Left lung (tissue), 4 donors: ENCODE measurements at regions not wholly inside any gene's neighbourhood (a gene's known extent, or its start where the extent isn't known, plus 50 kb on each side); places are given as distances from the start of the nearest gene placed in this dataset.

Source experiments
- ATAC-seq: fragments of 200-7000 bp; cut with Tn5 transposase; one replicate; pipeline ENCODE4 v1.9.1; 2020; ENCODE audit warnings: moderate library complexity
- DNase-seq, 4 donors: peaks; one replicate each; pipeline ENCODE4 v3.0.0-alpha.2; 2013 to 2020
- H3K27ac ChIP-seq, 2 donors: fragments of 200-600 bp; sonication (generic) in 1 of 2; one replicate each; pipeline versions ENCODE4 v1.5.0 to v1.8.0; 2020 to 2021
- H3K27me3 ChIP-seq, 2 donors: fragments of 200-600 bp; sonication (generic) in 1 of 2; one replicate each; pipeline versions ENCODE4 v1.5.0 to v1.8.0; 2020 to 2021
- H3K36me3 ChIP-seq, 2 donors: fragments of 200-600 bp; sonication (generic) in 1 of 2; one replicate each; pipeline versions ENCODE4 v1.5.0 to v1.8.0; 2020 to 2021
- H3K4me1 ChIP-seq, 2 donors: fragments of 200-600 bp; one replicate each; pipeline ENCODE4 v1.8.0; 2021
- H3K4me3 ChIP-seq, 2 donors: fragments of 200-600 bp; sonication (generic) in 1 of 2; one replicate each; pipeline versions ENCODE4 v1.5.0 to v1.8.0; 2020 to 2021; ENCODE audit warnings: mild to moderate bottlenecking in 1 of 2
- H3K9me3 ChIP-seq, 2 donors: fragments of 200-600 bp; sonication (generic) in 1 of 2; one replicate each; pipeline versions ENCODE4 v1.5.0 to v1.8.0; 2020 to 2021
- intact Hi-C, 2 donors: fragments of 100-400 bp; cut with DNase I; formaldehyde crosslinking; loops; one replicate each; pipeline versions ENCODE4 v1.11.2 to v1.14.2; 2022
- TF ChIP-seq, protein P1 (sequence below), 2 donors: fragments of 200-600 bp; sonication (generic) in 1 of 2; IDR thresholded peaks; one replicate each; pipeline versions ENCODE4 v1.5.0 to v1.8.0; 2021; ENCODE audit warnings: antibody characterized with exemption in 2 of 2
- donor health status: DM: no; HTN: yes; CAD: no.
- donor health status: DM: no; HTN: no; CAD: no.

DNA sequence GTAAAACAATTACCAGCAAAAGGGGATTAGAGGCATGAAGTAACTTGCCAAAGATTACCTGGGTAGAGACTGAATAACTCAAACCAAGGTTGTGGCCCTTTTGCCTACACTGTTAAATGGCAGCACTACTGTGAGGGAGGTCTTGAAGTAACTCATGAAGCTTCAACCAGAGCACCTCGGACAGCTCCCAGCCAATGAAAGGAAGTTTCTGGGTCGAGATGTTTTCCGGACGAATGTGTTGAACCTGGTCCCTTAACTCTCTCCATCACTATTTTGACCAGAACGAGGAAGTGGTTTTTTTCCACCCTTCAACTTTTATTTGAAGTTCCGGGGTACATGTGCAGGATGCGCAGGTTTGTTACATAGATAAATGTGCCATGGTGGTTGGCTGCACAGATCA, 133.6 kb upstream of the PRKCQ start:
- peaks cover 0 to 58% of the 10 kb centered on the region in 2 donors for H3K27me3 ChIP-seq
- no peak for ATAC-seq

DNA sequence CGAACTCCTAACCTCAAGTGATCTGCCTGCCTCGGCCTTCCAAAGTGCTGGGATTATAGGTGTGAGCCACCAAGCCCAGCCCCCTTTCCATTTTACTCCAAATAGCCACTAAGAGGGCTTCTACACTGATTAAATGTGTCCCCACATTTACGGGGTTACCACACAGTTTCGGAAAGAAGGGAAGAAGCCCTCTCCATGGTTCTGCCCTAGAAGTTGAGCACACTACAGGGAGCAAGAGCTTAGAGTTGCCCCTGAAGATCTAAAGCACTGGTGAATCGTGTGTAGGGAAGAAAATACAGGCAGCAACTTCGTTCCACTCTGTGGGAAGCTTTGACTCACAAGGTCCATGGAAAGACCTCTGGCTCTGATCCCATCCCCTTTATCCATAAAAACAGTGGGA, 133.0 kb upstream of the PRKCQ start:
- intact Hi-C loops = no loop called here
- no peak for DNase-seq
- Histone ChIP-seq H3K36me3 (no peaks in the 10 kb centered on the region), H3K27ac (no peak overlapping the region), H3K4me1 (no peaks in the 10 kb centered on the region), H3K4me3 (no peak overlapping the region), H3K9me3 (no peaks in the 10 kb centered on the region), H3K27me3 (peaks cover 0 to 53% of the 10 kb centered on the region in 2 donors)
- ATAC-seq = no peak
- TF ChIP-seq, protein P1, sequence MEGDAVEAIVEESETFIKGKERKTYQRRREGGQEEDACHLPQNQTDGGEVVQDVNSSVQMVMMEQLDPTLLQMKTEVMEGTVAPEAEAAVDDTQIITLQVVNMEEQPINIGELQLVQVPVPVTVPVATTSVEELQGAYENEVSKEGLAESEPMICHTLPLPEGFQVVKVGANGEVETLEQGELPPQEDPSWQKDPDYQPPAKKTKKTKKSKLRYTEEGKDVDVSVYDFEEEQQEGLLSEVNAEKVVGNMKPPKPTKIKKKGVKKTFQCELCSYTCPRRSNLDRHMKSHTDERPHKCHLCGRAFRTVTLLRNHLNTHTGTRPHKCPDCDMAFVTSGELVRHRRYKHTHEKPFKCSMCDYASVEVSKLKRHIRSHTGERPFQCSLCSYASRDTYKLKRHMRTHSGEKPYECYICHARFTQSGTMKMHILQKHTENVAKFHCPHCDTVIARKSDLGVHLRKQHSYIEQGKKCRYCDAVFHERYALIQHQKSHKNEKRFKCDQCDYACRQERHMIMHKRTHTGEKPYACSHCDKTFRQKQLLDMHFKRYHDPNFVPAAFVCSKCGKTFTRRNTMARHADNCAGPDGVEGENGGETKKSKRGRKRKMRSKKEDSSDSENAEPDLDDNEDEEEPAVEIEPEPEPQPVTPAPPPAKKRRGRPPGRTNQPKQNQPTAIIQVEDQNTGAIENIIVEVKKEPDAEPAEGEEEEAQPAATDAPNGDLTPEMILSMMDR (IDR thresholded peaks at IDR 0.05) = no peak

More for the DNA sequence above, 133.6 kb upstream of the PRKCQ start:
- H3K4me3 ChIP-seq = no peak overlapping the region
- H3K9me3 ChIP-seq = no peaks in the 10 kb centered on the region
- DNase-seq = no peak
- no peaks in the 10 kb centered on the region for H3K4me1 ChIP-seq
- intact Hi-C loops = no loop called here
- no peaks in the 10 kb centered on the region for H3K36me3 ChIP-seq
- no peak overlapping the region for H3K27ac ChIP-seq
- TF ChIP-seq, protein P1 (IDR thresholded peaks at IDR 0.05) = no peak

DNA sequence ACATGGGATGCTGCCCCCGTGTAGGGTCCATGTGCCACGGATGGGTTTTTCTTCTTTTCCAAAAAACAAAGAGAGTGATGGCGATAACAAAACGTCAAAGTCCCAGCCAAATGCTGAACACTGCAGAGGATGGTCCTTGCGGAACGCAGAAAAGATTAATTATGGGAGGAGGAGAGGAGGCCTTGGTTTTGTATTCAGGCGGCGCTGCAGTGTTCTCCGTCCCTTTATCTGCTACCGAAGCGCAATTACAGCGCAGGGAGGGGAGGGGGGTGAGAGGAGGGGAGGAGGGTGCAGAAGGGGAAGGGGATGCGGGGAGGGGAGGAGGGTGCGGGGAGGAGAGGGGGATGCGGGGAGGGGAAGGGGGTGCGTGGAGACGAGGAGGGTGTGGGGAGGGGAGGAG, 131.8 kb upstream of the PRKCQ start:
- no peak overlapping the region for H3K4me3 ChIP-seq
- no peaks in the 10 kb centered on the region for H3K4me1 ChIP-seq
- TF ChIP-seq, protein P1 (IDR thresholded peaks at IDR 0.05) = no peak
- no peaks in the 10 kb centered on the region for H3K9me3 ChIP-seq
- H3K36me3 ChIP-seq = no peaks in the 10 kb centered on the region
- ATAC-seq (no peak), DNase-seq (no peak)
- peaks cover 0 to 57% of the 10 kb centered on the region in 2 donors for H3K27me3 ChIP-seq
- intact Hi-C loops = no loop called here
- no peak overlapping the region for H3K27ac ChIP-seq

DNA sequence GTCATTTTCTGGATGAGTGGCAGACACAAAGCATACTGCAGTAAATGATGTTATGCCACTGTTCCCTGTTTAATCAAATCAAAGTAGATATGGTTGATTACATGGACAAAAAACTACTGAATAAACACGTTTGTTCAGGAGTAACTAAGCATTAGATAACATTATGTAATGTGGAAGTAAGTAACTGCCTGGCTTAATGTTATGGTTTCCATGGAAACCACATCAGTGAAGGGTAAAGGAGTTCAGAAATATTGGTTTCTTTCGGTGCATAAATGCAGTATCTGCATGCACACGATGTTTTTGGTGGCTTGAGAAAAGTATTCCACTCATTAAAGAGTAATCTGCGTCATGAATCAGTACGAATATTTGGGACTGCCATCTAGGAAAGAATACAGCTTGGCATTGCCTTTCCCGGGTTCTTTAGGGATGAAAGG, 131.3 kb upstream of the PRKCQ start:
- intact Hi-C loops = no loop called here
- Histone ChIP-seq H3K4me3 (no peak overlapping the region), H3K9me3 (no peaks in the 10 kb centered on the region), H3K36me3 (no peaks in the 10 kb centered on the region), H3K27ac (no peak overlapping the region), H3K27me3 (peaks cover 0 to 61% of the 10 kb centered on the region in 2 donors), H3K4me1 (no peaks in the 10 kb centered on the region)
- ATAC-seq (no peak), DNase-seq (no peak)
- TF ChIP-seq, protein P1 (IDR thresholded peaks at IDR 0.05) = no peak

DNA sequence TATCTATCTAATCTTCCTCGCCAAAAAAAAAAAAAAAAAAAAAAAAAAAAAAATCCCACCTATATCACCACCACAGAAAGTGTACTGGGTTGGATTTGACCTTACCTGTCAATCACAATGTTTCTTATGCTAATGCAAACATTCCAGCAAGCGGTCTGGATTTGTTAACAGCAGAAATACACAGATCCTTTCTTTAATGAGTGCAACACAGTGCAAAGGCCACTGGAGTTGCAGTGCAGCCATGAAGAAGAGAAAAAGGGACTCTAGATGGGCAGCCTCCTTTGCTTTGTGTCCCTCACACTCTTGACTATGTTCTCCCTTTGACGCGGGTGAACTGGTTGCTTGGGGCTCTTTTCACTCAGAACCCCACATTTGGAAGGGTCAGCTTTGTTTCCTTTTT, 127.3 kb upstream of the PRKCQ start:
- Histone ChIP-seq H3K36me3 (no peaks in the 10 kb centered on the region), H3K9me3 (no peaks in the 10 kb centered on the region), H3K27ac (no peak overlapping the region), H3K27me3 (peaks cover 0 to 71% of the 10 kb centered on the region in 2 donors), H3K4me3 (no peak overlapping the region), H3K4me1 (no peaks in the 10 kb centered on the region)
- no peak for ATAC-seq
- no peak for DNase-seq
- TF ChIP-seq, protein P1 (IDR thresholded peaks at IDR 0.05) = no peak
- intact Hi-C loops = no loop called here
